NT2/D1 (cell line): ENCODE measurements at regions not wholly inside any gene's neighbourhood (a gene's known extent, or its start where the extent isn't known, plus 50 kb on each side); places are given as distances from the start of the nearest gene placed in this dataset.

Source experiments
- SUZ12 ChIP-seq: IDR thresholded peaks from 2 replicates; pipeline ENCODE4 v1.6.1; 2011; ENCODE audit not compliant: insufficient read length, insufficient read depth; ENCODE audit errors: extremely low read depth
- YY1 ChIP-seq: IDR thresholded peaks from 2 replicates; pipeline ENCODE4 v1.6.1; 2011; ENCODE audit not compliant: insufficient read length, insufficient read depth
- ZNF274 ChIP-seq: IDR thresholded peaks from 2 replicates; pipeline ENCODE4 v1.6.1; 2011; ENCODE audit warnings: mild to moderate bottlenecking, low read depth, low read length

GRCh38 chr2:56934866-56935265 lies 751.1 kb downstream of the CCDC85A start:
- no peak for TF ChIP-seq YY1
- no peak for TF ChIP-seq ZNF274
- no peak for TF ChIP-seq SUZ12
